ENCODE measurements at regions not wholly inside any gene's neighbourhood (a gene's known extent, or its start where the extent isn't known, plus 50 kb on each side); places are given as distances from the start of the nearest gene placed in this dataset.
A peak's percentile ranks its signal among the peaks of the same experiment; 100 is the strongest.
"Not testable (repeated sequence)": the region's sequence is repeated elsewhere in the genome, so short reads cannot be mapped to it uniquely, and the experiment has no call there.

DNA sequence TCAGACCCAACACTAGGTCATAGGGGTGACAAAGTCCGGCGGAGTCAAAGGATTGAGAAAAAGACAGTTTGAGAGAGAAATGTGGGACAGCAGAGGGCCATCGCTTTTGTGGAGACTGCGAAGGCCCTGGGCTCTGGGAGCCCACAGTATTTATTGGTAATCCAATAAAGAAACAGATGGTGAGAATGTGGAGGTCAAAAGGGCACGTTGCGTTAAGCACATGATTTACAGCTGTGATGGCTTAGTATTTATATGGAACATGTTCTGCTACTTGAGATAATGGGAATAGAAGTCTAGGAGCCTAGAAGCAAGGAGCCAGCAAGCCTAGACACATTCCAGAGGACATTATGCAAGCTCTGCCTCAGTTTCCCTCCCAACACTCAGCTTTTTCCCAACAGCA is 2521.1 kb downstream of the PCDH9 start:
- Histone ChIP-seq H3K27me3 (ENCODE audit: insufficient read depth, low read length) (no peaks in the 10 kb centered on the region), H3K4me1 (ENCODE audit: insufficient read depth, low read length) (no peaks in the 10 kb centered on the region), H3K4me2 (ENCODE audit: insufficient read depth, low read length) (peak overlapping the region; percentile 18), H3K9me3 (ENCODE audit: low read depth, low read length) (no peaks in the 10 kb centered on the region), H3K4me3 (ENCODE audit: insufficient read depth, low read length) (no peak overlapping the region), H2AFZ (ENCODE audit: low read length) (no peak overlapping the region), H3K27ac (ENCODE audit: low read depth, low read length) (no peak overlapping the region), H4K20me1 (ENCODE audit: insufficient read depth, low read length) (no peaks in the 10 kb centered on the region), H3K79me2 (ENCODE audit: insufficient read depth, low read length) (no peaks in the 10 kb centered on the region), H3K36me3 (ENCODE audit: insufficient read depth, low read length) (no peaks in the 10 kb centered on the region)
- TF ChIP-seq, protein P1, sequence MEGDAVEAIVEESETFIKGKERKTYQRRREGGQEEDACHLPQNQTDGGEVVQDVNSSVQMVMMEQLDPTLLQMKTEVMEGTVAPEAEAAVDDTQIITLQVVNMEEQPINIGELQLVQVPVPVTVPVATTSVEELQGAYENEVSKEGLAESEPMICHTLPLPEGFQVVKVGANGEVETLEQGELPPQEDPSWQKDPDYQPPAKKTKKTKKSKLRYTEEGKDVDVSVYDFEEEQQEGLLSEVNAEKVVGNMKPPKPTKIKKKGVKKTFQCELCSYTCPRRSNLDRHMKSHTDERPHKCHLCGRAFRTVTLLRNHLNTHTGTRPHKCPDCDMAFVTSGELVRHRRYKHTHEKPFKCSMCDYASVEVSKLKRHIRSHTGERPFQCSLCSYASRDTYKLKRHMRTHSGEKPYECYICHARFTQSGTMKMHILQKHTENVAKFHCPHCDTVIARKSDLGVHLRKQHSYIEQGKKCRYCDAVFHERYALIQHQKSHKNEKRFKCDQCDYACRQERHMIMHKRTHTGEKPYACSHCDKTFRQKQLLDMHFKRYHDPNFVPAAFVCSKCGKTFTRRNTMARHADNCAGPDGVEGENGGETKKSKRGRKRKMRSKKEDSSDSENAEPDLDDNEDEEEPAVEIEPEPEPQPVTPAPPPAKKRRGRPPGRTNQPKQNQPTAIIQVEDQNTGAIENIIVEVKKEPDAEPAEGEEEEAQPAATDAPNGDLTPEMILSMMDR (IDR thresholded peaks at IDR 0.05; ENCODE audit: extremely low read depth, low read depth, low read length), result no peak
- no peak for DNase-seq (ENCODE audit: insufficient read length, low spot score, missing footprints)

DNA sequence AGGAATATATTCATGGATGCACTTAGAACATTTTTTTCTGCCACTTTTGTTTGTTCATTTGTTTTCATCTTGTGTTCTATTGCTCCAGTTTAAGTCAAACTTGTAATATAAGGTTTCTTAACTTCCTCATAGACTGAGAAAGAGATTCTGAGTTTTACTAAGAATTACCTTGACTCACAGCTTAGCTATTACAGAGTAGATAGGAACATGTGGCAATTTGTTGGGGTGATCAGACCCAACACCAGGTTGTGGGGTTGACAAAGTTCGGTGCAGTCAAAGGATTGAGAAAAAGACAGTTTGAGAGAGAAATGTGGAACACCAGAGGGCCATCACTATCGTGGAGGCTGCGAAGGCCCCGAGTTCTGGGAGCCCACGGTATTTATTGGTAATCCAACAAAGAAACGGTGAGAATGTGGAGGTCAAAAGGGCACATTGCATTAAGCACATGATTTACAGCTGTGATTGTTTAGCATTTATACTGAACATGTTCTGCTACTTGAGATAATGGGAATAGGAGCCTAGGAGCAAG is 2526.0 kb downstream of the PCDH9 start:
- TF ChIP-seq, protein P1 (IDR thresholded peaks at IDR 0.05; ENCODE audit: extremely low read depth, low read depth, low read length), result no peak
- no peak overlapping the region for H3K4me2 ChIP-seq (ENCODE audit: insufficient read depth, low read length)
- no peak for DNase-seq (ENCODE audit: insufficient read length, low spot score, missing footprints)
- no peak overlapping the region for H2AFZ ChIP-seq (ENCODE audit: low read length)
- no peak overlapping the region for H3K4me3 ChIP-seq (ENCODE audit: insufficient read depth, low read length)
- no peaks in the 10 kb centered on the region for H4K20me1 ChIP-seq (ENCODE audit: insufficient read depth, low read length)
- H3K4me1 ChIP-seq (ENCODE audit: insufficient read depth, low read length), result no peaks in the 10 kb centered on the region
- H3K27me3 ChIP-seq (ENCODE audit: insufficient read depth, low read length), result no peaks in the 10 kb centered on the region
- H3K36me3 ChIP-seq (ENCODE audit: insufficient read depth, low read length), result no peaks in the 10 kb centered on the region
- H3K9me3 ChIP-seq (ENCODE audit: low read depth, low read length), result no peaks in the 10 kb centered on the region
- no peak overlapping the region for H3K27ac ChIP-seq (ENCODE audit: low read depth, low read length)
- H3K79me2 ChIP-seq (ENCODE audit: insufficient read depth, low read length), result no peaks in the 10 kb centered on the region

DNA sequence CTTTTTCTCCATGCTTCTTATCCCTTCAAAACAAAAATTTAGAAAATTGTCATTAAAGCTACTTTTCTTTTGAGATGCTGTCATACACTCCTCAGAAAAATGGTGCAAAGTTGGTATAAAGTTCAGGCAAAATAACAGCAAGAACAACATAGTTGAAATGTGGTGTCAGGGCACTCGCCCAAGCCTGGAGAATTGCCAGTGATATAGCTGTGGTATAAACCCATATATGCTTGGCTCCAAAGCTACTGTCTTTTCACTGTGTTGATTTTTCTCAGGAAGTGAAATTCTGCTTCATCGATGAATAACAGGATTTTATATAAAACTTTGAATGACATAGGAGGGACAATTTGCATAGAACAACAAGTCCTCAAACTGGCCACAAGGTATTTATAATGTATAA is 2532.9 kb downstream of the PCDH9 start:
- no peak for DNase-seq (ENCODE audit: insufficient read length, low spot score, missing footprints)
- no peak overlapping the region for H3K4me3 ChIP-seq (ENCODE audit: insufficient read depth, low read length)
- no peaks in the 10 kb centered on the region for H3K27me3 ChIP-seq (ENCODE audit: insufficient read depth, low read length)
- H3K9me3 ChIP-seq (ENCODE audit: low read depth, low read length), result no peaks in the 10 kb centered on the region
- H3K27ac ChIP-seq (ENCODE audit: low read depth, low read length), result no peak overlapping the region
- H2AFZ ChIP-seq (ENCODE audit: low read length), result no peak overlapping the region
- TF ChIP-seq, protein P1 (IDR thresholded peaks at IDR 0.05; ENCODE audit: extremely low read depth, low read depth, low read length), result no peak
- H4K20me1 ChIP-seq (ENCODE audit: insufficient read depth, low read length), result no peaks in the 10 kb centered on the region
- no peak overlapping the region for H3K4me2 ChIP-seq (ENCODE audit: insufficient read depth, low read length)
- H3K4me1 ChIP-seq (ENCODE audit: insufficient read depth, low read length), result no peaks in the 10 kb centered on the region
- H3K79me2 ChIP-seq (ENCODE audit: insufficient read depth, low read length), result no peaks in the 10 kb centered on the region
- no peaks in the 10 kb centered on the region for H3K36me3 ChIP-seq (ENCODE audit: insufficient read depth, low read length)

DNA sequence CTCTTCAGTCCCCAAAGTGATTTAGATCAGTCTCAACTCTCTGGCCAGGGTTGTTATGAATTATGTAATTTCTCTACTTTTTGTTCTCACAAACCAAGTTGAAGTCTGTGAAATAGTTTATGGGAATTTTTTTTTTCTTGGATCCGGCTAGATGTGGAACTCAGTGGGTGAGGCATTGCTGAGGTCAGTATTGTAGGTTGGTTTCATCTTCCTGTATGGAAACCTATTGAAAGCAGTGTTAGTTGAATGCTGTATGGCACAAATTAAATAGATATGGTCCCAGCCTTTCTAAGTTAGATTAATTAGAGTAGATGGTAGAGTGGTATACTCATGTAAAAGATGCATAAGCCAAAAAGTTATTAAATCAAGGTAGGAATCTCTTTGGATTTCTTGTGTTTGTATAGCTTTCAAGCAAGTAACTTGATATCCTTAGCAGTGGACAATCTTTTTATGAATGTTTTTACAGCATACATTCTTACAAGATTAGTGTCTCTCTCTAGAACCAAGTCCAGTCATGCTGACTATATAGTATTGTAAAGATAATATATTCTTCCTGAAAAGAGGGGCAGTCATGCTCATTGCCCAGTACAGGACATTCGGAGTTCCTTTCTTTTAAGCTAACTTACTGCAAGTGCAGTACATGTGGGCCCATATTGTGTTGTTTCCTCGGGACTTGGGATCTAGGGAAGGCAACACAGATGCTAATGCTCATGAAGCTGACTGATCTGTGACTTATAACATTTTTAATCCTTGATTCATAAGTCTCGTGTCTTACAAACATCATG is 2541.1 kb downstream of the PCDH9 start:
- TF ChIP-seq, protein P1 (IDR thresholded peaks at IDR 0.05; ENCODE audit: extremely low read depth, low read depth, low read length), result no peak
- no peaks in the 10 kb centered on the region for H3K79me2 ChIP-seq (ENCODE audit: insufficient read depth, low read length)
- H2AFZ ChIP-seq (ENCODE audit: low read length), result no peak overlapping the region
- no peaks in the 10 kb centered on the region for H3K27me3 ChIP-seq (ENCODE audit: insufficient read depth, low read length)
- no peak for DNase-seq (ENCODE audit: insufficient read length, low spot score, missing footprints)
- H3K4me2 ChIP-seq (ENCODE audit: insufficient read depth, low read length), result no peak overlapping the region
- no peaks in the 10 kb centered on the region for H3K36me3 ChIP-seq (ENCODE audit: insufficient read depth, low read length)
- H4K20me1 ChIP-seq (ENCODE audit: insufficient read depth, low read length), result no peaks in the 10 kb centered on the region
- no peak overlapping the region for H3K4me3 ChIP-seq (ENCODE audit: insufficient read depth, low read length)
- H3K9me3 ChIP-seq (ENCODE audit: low read depth, low read length), result no peaks in the 10 kb centered on the region
- H3K27ac ChIP-seq (ENCODE audit: low read depth, low read length), result no peak overlapping the region
- no peaks in the 10 kb centered on the region for H3K4me1 ChIP-seq (ENCODE audit: insufficient read depth, low read length)

DNA sequence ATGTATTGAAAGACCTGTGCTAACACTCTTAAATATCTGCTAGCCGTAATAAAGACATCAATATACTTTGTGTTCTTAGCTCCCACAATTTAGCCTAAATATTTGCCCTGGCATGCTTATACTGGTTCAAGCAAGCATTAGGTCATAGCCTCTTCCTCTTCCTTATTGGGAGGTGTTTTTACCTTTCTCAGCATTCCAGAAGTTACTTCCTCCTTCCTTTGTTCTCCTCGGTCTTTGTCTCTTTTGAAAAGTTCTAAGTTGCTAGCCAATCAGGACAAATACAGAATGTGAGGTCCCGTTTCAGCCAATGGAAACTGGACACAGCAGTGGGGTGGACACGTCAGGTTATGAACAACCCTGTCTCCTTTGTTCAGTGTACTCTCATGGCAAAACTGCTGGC is 2543.6 kb downstream of the PCDH9 start:
- DNase-seq (ENCODE audit: insufficient read length, low spot score, missing footprints); H3K79me2 ChIP-seq (ENCODE audit: insufficient read depth, low read length); H2AFZ ChIP-seq (ENCODE audit: low read length); H4K20me1 ChIP-seq (ENCODE audit: insufficient read depth, low read length); H3K27ac ChIP-seq (ENCODE audit: low read depth, low read length); H3K27me3 ChIP-seq (ENCODE audit: insufficient read depth, low read length); H3K4me3 ChIP-seq (ENCODE audit: insufficient read depth, low read length); H3K4me1 ChIP-seq (ENCODE audit: insufficient read depth, low read length); H3K4me2 ChIP-seq (ENCODE audit: insufficient read depth, low read length); H3K9me3 ChIP-seq (ENCODE audit: low read depth, low read length); H3K36me3 ChIP-seq (ENCODE audit: insufficient read depth, low read length): not testable (repeated sequence)

Measured in osteoblast (primary cell).